Colonic mucosa (tissue), 4 donors: ENCODE measurements at regions not wholly inside any gene's neighbourhood (a gene's known extent, or its start where the extent isn't known, plus 50 kb on each side); places are given as distances from the start of the nearest gene placed in this dataset.

Source experiments
- DNase-seq: peaks from one replicate; pipeline ENCODE4 v3.0.0-alpha.2; 2020
- H3K27ac ChIP-seq: fragments of 200-600 bp; one replicate; pipeline ENCODE4 v1.8.0; 2021
- H3K27me3 ChIP-seq: fragments of 200-600 bp; one replicate; pipeline ENCODE4 v1.8.0; 2021
- H3K36me3 ChIP-seq: fragments of 200-600 bp; one replicate; pipeline ENCODE4 v1.8.0; 2021
- H3K4me1 ChIP-seq: fragments of 200-600 bp; one replicate; pipeline ENCODE4 v1.8.0; 2021; ENCODE audit warnings: mild to moderate bottlenecking
- H3K4me3 ChIP-seq: fragments of 200-600 bp; one replicate; pipeline ENCODE4 v1.8.0; 2021
- H3K9ac ChIP-seq, 2 donors: one replicate each; pipeline ENCODE4 v1.7.0; 2013; ENCODE audit warnings: control low read depth in 2 of 2, low read depth in 2 of 2, low read length in 2 of 2
- H3K9me3 ChIP-seq: fragments of 200-600 bp; one replicate; pipeline ENCODE4 v1.8.0; 2021
- intact Hi-C: fragments of 100-400 bp; cut with DNase I; formaldehyde crosslinking; loops from one replicate; pipeline ENCODE4 v1.14.1; 2022
- TF ChIP-seq, protein P1 (sequence below): fragments of 200-600 bp; IDR thresholded peaks from one replicate; pipeline ENCODE4 v1.8.0; 2022; ENCODE audit warnings: antibody characterized with exemption, mild to moderate bottlenecking
- donor health status: healthy.
- donor health status: DM: no; HTN: no; CAD: no.
- donor health status: DM: no; HTN: no; CAD: no.

DNA sequence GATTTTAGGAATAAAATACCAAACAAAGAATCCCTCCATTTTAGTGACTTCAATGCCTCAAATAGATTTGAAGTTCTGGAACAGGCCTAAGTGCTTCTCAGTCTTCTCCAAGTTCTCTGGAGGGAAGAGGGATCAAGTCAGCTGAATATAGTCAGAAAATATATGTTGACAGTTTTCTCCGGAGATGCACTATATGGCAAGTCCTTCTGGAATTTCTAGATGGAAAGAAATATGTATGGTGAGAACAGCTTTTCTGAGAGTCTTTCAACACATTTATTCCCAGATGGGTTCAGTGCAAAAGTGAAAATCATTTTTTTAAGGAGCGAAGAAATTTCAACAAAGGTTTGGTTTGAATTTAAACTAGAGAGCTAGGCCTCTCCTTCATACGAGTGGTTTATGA is 317.4 kb upstream of the SLC30A5 start:
- intact Hi-C loops: no loop called here
- Histone ChIP-seq H3K36me3 (no peaks in the 10 kb centered on the region), H3K27ac (no peak overlapping the region), H3K4me3 (no peak overlapping the region), H3K9ac (no peak overlapping the region), H3K27me3 (no peaks in the 10 kb centered on the region), H3K4me1 (no peaks in the 10 kb centered on the region), H3K9me3 (no peaks in the 10 kb centered on the region)
- TF ChIP-seq, protein P1, sequence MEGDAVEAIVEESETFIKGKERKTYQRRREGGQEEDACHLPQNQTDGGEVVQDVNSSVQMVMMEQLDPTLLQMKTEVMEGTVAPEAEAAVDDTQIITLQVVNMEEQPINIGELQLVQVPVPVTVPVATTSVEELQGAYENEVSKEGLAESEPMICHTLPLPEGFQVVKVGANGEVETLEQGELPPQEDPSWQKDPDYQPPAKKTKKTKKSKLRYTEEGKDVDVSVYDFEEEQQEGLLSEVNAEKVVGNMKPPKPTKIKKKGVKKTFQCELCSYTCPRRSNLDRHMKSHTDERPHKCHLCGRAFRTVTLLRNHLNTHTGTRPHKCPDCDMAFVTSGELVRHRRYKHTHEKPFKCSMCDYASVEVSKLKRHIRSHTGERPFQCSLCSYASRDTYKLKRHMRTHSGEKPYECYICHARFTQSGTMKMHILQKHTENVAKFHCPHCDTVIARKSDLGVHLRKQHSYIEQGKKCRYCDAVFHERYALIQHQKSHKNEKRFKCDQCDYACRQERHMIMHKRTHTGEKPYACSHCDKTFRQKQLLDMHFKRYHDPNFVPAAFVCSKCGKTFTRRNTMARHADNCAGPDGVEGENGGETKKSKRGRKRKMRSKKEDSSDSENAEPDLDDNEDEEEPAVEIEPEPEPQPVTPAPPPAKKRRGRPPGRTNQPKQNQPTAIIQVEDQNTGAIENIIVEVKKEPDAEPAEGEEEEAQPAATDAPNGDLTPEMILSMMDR: no peak
- DNase-seq: no peak

DNA sequence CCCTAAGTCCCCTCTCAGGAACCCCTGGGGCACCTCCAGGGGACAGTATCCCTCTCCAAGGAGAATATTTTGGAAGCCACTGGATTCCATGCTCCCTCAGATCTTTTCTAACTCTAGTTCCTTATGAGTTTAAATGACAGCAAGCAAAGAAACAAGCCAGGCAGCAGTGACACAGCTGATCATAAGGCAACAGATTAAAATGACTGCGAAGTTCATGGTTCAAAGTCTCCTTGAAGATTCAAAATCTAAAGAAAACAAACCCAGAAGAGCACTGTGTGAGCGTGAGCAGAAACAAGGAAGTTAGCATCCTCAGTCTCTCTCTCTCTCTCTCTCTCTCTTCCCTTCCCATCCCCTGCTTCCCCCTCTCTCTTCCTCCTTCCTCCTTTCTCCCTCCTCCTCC is 316.7 kb upstream of the SLC30A5 start:
- no peak for DNase-seq
- no peak overlapping the region for H3K9ac ChIP-seq
- TF ChIP-seq, protein P1: no peak
- no peaks in the 10 kb centered on the region for H3K4me1 ChIP-seq
- H3K4me3 ChIP-seq: no peak overlapping the region
- H3K36me3 ChIP-seq: no peaks in the 10 kb centered on the region
- H3K27ac ChIP-seq: no peak overlapping the region
- H3K27me3 ChIP-seq: no peaks in the 10 kb centered on the region
- intact Hi-C loops: no loop called here
- no peaks in the 10 kb centered on the region for H3K9me3 ChIP-seq

DNA sequence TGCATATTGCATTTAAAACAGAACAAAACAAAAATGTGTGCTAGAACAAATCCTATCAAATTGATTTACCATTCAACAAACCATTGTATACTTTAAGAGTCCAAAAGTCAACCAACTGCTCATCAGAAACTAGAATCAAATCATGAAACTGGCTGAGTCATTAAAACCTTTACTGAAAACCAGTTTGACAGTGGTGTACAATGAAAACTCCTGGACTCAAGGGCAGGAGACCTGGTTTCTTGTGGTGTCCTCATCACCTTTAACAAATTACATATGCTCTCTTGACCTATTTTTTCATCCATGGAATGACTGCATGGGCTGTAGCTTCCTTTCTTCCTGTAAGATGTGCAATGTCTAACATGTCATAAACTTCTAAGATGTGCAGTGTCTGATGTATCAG is 315.3 kb upstream of the SLC30A5 start:
- intact Hi-C loops: no loop called here
- no peaks in the 10 kb centered on the region for H3K9me3 ChIP-seq
- H3K9ac ChIP-seq: no peak overlapping the region
- no peaks in the 10 kb centered on the region for H3K36me3 ChIP-seq
- H3K4me1 ChIP-seq: no peaks in the 10 kb centered on the region
- DNase-seq: no peak
- TF ChIP-seq, protein P1: no peak
- H3K4me3 ChIP-seq: no peak overlapping the region
- no peak overlapping the region for H3K27ac ChIP-seq
- H3K27me3 ChIP-seq: no peaks in the 10 kb centered on the region

DNA sequence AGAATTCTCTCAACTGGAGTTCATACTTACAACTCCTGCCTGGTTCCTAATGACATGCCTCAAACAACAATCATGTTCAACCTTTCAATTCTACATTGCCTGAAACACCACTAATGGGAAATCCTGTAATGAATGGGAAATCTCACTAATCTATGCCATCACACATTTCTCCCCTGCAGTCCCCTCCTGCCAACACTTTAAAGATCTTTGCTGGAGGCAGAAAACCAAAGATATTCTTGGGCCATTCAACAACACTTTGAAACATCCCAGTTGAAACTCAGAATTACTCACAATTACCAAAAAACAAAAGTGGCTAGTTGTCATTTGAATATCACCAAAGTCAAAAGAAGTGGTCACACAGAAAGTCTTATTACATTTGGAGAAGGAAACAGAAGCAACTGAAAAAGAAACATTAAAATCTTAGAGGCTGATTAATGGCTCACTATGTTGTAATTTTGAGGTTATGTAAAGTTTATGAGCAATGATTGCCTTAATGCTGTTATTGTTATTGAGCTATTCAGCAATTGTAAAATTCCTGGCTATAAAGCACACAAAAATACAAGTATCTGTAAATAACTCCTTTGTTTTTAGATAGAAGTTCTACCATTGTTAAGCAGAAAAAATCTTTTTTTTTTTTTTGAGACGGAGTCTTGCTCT is 313.4 kb upstream of the SLC30A5 start:
- Histone ChIP-seq H3K27me3 (no peaks in the 10 kb centered on the region), H3K36me3 (no peaks in the 10 kb centered on the region), H3K4me1 (no peaks in the 10 kb centered on the region), H3K9ac (no peak overlapping the region), H3K27ac (no peak overlapping the region), H3K9me3 (no peaks in the 10 kb centered on the region), H3K4me3 (no peak overlapping the region)
- TF ChIP-seq, protein P1: no peak
- intact Hi-C loops: no loop called here
- DNase-seq: no peak

DNA sequence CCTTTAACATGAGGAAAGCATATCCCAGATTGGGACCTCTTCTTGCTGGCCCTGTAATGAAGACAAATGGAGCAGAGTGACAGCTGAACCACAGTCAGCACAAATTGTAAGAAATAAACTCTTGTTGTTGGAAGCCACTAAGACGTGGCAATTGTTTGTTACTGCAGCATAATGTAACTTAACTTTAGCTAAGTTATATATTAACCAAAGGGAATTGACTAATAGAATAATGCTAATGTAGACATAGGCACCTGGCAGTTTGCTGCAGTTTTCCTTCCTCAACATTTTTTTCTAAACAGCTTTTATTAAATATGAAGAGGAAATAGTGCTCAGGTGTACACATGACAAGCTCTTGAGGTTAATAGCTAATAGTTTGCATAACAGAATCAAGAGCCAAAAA is 300.7 kb upstream of the SLC30A5 start:
- H3K4me3 ChIP-seq: no peak overlapping the region
- no peak overlapping the region for H3K27ac ChIP-seq
- no peak for DNase-seq
- intact Hi-C loops: no loop called here
- no peaks in the 10 kb centered on the region for H3K36me3 ChIP-seq
- H3K27me3 ChIP-seq: no peaks in the 10 kb centered on the region
- TF ChIP-seq, protein P1: no peak
- H3K9me3 ChIP-seq: no peaks in the 10 kb centered on the region
- H3K9ac ChIP-seq: no peak overlapping the region
- H3K4me1 ChIP-seq: no peaks in the 10 kb centered on the region
